Stromal cell of bone marrow (primary cell): ENCODE measurements at regions not wholly inside any gene's neighbourhood (a gene's known extent, or its start where the extent isn't known, plus 50 kb on each side); places are given as distances from the start of the nearest gene placed in this dataset.

Experiments used
- DNase-seq: peaks from one replicate; pipeline ENCODE4 v3.0.0-alpha.2; 2012; ENCODE audit warnings: low read depth

GRCh38 chr3:193780810-193781478 is 187.9 kb downstream of the OPA1 start:
- DNase-seq: peak; percentile 63

- DNase-seq: no peak
Measured at GRCh38 chr3:193782276-193782647, 189.3 kb downstream of the OPA1 start.

GRCh38 chr3:193782747-193783146 is 189.7 kb downstream of the OPA1 start:
- DNase-seq: no peak

GRCh38 chr3:193783166-193783896 is 190.3 kb downstream of the OPA1 start:
- DNase-seq: no peak

GRCh38 chr3:193784822-193785221 is 191.8 kb downstream of the OPA1 start:
- no peak for DNase-seq

GRCh38 chr3:193787496-193787870 is 194.5 kb downstream of the OPA1 start:
- no peak for DNase-seq

- DNase-seq: peak; percentile 28
Measured at GRCh38 chr3:193788189-193788991, 195.4 kb downstream of the OPA1 start.

GRCh38 chr3:193789455-193789854 is 196.4 kb downstream of the OPA1 start:
- no peak for DNase-seq

GRCh38 chr3:193790086-193790990 is 197.3 kb downstream of the OPA1 start:
- no peak for DNase-seq

GRCh38 chr3:193791041-193792032 is 198.3 kb downstream of the OPA1 start:
- DNase-seq: no peak

- DNase-seq: no peak
Measured at GRCh38 chr3:193793123-193793522, 200.1 kb downstream of the OPA1 start.

- DNase-seq: no peak
Measured at GRCh38 chr3:193794002-193794881, 201.2 kb downstream of the OPA1 start.

- no peak for DNase-seq
Measured at GRCh38 chr3:193795062-193795690, 202.2 kb downstream of the OPA1 start.

GRCh38 chr3:193796089-193796488 is 203.1 kb downstream of the OPA1 start:
- no peak for DNase-seq

- DNase-seq: no peak
Measured at GRCh38 chr3:193797566-193797965, 204.6 kb downstream of the OPA1 start.

- DNase-seq: no peak
Measured at GRCh38 chr3:193798051-193798450, 205.0 kb downstream of the OPA1 start.

GRCh38 chr3:193800138-193801043 is 207.4 kb downstream of the OPA1 start:
- DNase-seq: no peak

- no peak for DNase-seq
Measured at GRCh38 chr3:193801097-193801496, 208.1 kb downstream of the OPA1 start.
